Osteocyte (in vitro differentiated cells): ENCODE measurements at regions not wholly inside any gene's neighbourhood (a gene's known extent, or its start where the extent isn't known, plus 50 kb on each side); places are given as distances from the start of the nearest gene placed in this dataset.

Source experiments
- DNase-seq: peaks from one replicate; pipeline ENCODE4 v3.0.0; 2021; ENCODE audit warnings: mixed read lengths; ENCODE audit not compliant: unreplicated experiment; ENCODE audit errors: extremely low spot score
- H3K27ac Mint-ChIP-seq: one replicate; pipeline ENCODE4 v1.8.0; 2021; ENCODE audit warnings: mild to moderate bottlenecking, mixed read lengths; ENCODE audit not compliant: unreplicated experiment
- H3K27me3 Mint-ChIP-seq: one replicate; pipeline ENCODE4 v1.8.0; 2021; ENCODE audit warnings: mixed read lengths; ENCODE audit not compliant: unreplicated experiment
- H3K36me3 Mint-ChIP-seq: one replicate; pipeline ENCODE4 v1.8.0; 2021; ENCODE audit warnings: mixed read lengths; ENCODE audit not compliant: unreplicated experiment
- H3K4me1 Mint-ChIP-seq: one replicate; pipeline ENCODE4 v1.8.0; 2021; ENCODE audit warnings: mixed read lengths; ENCODE audit not compliant: unreplicated experiment
- H3K4me3 Mint-ChIP-seq: one replicate; pipeline ENCODE4 v1.8.0; 2021; ENCODE audit warnings: mild to moderate bottlenecking, moderate library complexity, mixed read lengths; ENCODE audit not compliant: unreplicated experiment
- H3K9me3 Mint-ChIP-seq: one replicate; pipeline ENCODE4 v1.8.0; 2021; ENCODE audit warnings: mixed read lengths; ENCODE audit not compliant: unreplicated experiment
- CTCF ChIP-seq: fragments of 200-600 bp; sonication (generic); IDR thresholded peaks from 2 replicates; pipeline ENCODE4 v1.5.0; 2021; ENCODE audit warnings: antibody characterized with exemption, mild to moderate bottlenecking, moderate library complexity

DNA sequence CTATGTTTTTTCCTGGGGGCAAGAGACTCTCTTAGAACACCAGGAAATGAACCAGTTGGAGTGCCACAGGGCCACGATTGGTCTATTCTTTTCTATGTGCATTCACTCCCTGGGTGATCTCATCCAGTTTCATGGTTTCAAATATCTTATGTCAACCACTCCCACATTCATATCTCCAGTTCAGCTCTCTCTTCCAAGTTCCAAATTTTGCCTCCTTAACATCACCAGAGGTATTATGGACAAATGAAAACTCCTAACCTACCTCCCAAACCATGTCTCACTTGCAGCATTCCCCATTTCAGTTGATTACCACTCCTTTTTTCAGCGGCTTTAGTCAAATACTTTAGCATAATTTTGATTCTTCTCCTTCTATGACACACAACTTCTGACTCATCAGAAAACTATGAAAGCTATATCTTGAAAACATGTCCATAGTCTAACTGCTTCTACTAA, 203.1 kb upstream of the SEMA6D start:
- Mint-ChIP-seq H3K36me3 (no peaks in the 10 kb centered on the region), H3K27ac (no peak overlapping the region), H3K4me3 (no peak overlapping the region), H3K9me3 (no peaks in the 10 kb centered on the region), H3K27me3 (no peaks in the 10 kb centered on the region), H3K4me1 (peaks cover 2% of the 10 kb centered on the region)
- no peak for TF ChIP-seq CTCF
- DNase-seq: no peak

DNA sequence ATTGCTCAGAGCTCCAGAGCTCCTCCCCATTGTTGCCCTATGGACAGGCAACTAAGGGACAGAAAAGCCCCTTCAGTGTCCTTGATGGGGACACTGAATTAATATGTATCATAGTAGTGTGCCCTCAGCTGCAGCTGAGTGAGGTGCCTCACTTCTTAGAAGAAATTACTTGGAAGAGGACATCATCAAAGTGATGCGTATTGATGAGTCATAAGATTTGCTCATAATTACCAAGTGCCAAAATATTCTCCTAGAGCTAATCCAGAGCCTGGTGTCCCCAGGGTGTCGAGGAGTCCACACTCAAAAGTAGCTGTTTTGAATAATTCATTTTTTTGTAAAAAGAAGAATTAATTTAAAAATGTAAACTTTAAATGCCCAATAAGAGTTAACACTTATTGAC, 200.7 kb upstream of the SEMA6D start:
- no peak for DNase-seq
- Mint-ChIP-seq H3K27ac (no peak overlapping the region), H3K4me1 (peaks cover 2% of the 10 kb centered on the region), H3K9me3 (no peaks in the 10 kb centered on the region), H3K36me3 (no peaks in the 10 kb centered on the region), H3K4me3 (no peak overlapping the region), H3K27me3 (no peaks in the 10 kb centered on the region)
- no peak for TF ChIP-seq CTCF

- Mint-ChIP-seq H3K27ac (no peak overlapping the region), H3K9me3 (no peaks in the 10 kb centered on the region), H3K27me3 (no peaks in the 10 kb centered on the region), H3K4me3 (no peak overlapping the region), H3K36me3 (no peaks in the 10 kb centered on the region), H3K4me1 (peaks cover 2% of the 10 kb centered on the region)
- no peak for DNase-seq
- TF ChIP-seq CTCF: no peak
Observed at GRCh38 chr15:47516972-47517371, 200.3 kb upstream of the SEMA6D start.

- no peaks in the 10 kb centered on the region for H3K9me3 Mint-ChIP-seq
- no peak overlapping the region for H3K27ac Mint-ChIP-seq
- no peaks in the 10 kb centered on the region for H3K36me3 Mint-ChIP-seq
- no peak for TF ChIP-seq CTCF
- no peaks in the 10 kb centered on the region for H3K27me3 Mint-ChIP-seq
- no peak for DNase-seq
- no peak overlapping the region for H3K4me3 Mint-ChIP-seq
- peaks cover 2% of the 10 kb centered on the region for H3K4me1 Mint-ChIP-seq
Observed at GRCh38 chr15:47517737-47518136, 199.6 kb upstream of the SEMA6D start.

DNA sequence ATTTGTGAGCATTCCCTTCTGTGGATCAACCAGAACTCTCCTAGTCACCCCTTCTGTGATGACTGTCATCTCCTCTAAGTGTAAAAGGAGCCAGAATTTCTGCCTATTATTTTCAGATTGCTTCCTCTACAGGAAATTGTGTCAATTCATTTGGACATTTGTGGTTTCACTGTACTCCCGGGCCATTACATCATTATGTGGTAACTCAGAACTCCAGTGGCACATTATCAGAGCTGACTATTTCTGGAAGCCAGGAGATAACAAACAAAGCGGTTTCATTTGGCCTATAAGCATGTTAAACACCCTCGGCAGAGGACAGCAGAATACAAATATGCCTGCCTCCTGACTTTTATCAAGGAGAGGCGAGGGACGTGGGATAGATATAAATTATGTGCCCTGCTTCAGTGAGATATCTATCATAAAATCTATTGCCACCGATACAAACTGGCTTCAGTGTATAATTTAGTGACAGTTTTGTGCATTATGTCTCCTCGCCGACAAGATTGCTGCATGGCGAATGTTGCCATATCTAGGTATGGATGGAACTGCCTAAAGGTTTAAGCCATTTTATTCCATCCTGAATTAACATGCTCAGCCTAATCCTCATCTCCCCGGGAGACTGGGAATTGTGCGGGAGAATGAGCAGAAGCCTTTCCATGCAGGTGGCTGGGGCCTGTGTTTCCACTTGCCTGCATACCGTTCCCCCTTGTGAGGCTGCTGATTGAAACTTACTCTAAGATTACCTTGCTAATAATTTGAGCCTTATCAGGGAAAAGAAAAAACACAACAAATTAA, 193.4 kb upstream of the SEMA6D start:
- no peak overlapping the region for H3K4me3 Mint-ChIP-seq
- no peaks in the 10 kb centered on the region for H3K36me3 Mint-ChIP-seq
- H3K4me1 Mint-ChIP-seq: peaks cover 6% of the 10 kb centered on the region
- TF ChIP-seq CTCF: no peak
- no peak for DNase-seq
- H3K9me3 Mint-ChIP-seq: no peaks in the 10 kb centered on the region
- no peaks in the 10 kb centered on the region for H3K27me3 Mint-ChIP-seq
- no peak overlapping the region for H3K27ac Mint-ChIP-seq
